D721Med (cell line): ENCODE measurements at regions not wholly inside any gene's neighbourhood (a gene's known extent, or its start where the extent isn't known, plus 50 kb on each side); places are given as distances from the start of the nearest gene placed in this dataset.
"Not testable (repeated sequence)": the region's sequence is repeated elsewhere in the genome, so short reads cannot be mapped to it uniquely, and the experiment has no call there.

Source experiments
- DNase-seq: peaks from one replicate; pipeline ENCODE4 v3.0.0; 2011; ENCODE audit warnings: low spot score; ENCODE audit not compliant: insufficient read length
- FAIRE-seq: peaks from 2 replicates; lab custom pipeline; 2011; peaks lifted over from hg19 to GRCh38; lab: Jason Lieb, UNC
- CTCF ChIP-seq: IDR thresholded peaks from 2 replicates; pipeline ENCODE4 v1.5.1; 2012; ENCODE audit warnings: mild to moderate bottlenecking, control low read depth; ENCODE audit not compliant: insufficient read depth; ENCODE audit errors: missing control alignments

GRCh38 chrX:1700757-1701156 lies 85.9 kb downstream of the ASMT start:
- no peak for FAIRE-seq
- DNase-seq: no peak
- no peak for TF ChIP-seq CTCF

- not testable (repeated sequence) for FAIRE-seq, DNase-seq
These were observed 86.6 kb downstream of the ASMT start for GRCh38 chrX:1701396-1701901.

- DNase-seq, FAIRE-seq: not testable (repeated sequence)
These were observed 87.3 kb downstream of the ASMT start for GRCh38 chrX:1702142-1702541.

GRCh38 chrX:1702557-1702956 lies 87.7 kb downstream of the ASMT start:
- FAIRE-seq, DNase-seq: not testable (repeated sequence)

GRCh38 chrX:1709277-1709676 lies 94.4 kb downstream of the ASMT start:
- FAIRE-seq, DNase-seq: not testable (repeated sequence)

- FAIRE-seq (no peak), DNase-seq (no peak)
- no peak for TF ChIP-seq CTCF
These were observed 98.4 kb downstream of the ASMT start for GRCh38 chrX:1713296-1713695.

GRCh38 chrX:1717373-1717772 lies 102.5 kb downstream of the ASMT start:
- no peak for TF ChIP-seq CTCF
- no peak for FAIRE-seq
- DNase-seq: no peak

- TF ChIP-seq CTCF: no peak
- no peak for DNase-seq
- no peak for FAIRE-seq
These were observed 104.4 kb downstream of the ASMT start for GRCh38 chrX:1719270-1719669.

- no peak for TF ChIP-seq CTCF
- DNase-seq (no peak), FAIRE-seq (no peak)
These were observed 106.0 kb downstream of the ASMT start for GRCh38 chrX:1720836-1721235.
